H9 (cell line): ENCODE measurements at regions not wholly inside any gene's neighbourhood (a gene's known extent, or its start where the extent isn't known, plus 50 kb on each side); places are given as distances from the start of the nearest gene placed in this dataset.

Experiments
- DNase-seq: peaks from one replicate; pipeline ENCODE4 v3.0.0-alpha.2; 2017
- H2AFZ ChIP-seq: one replicate; pipeline ENCODE4 v1.6.1; 2013; ENCODE audit warnings: mild to moderate bottlenecking, low read length, control low read depth, moderate library complexity
- H2AK5ac ChIP-seq: 2 replicates; pipeline ENCODE4 v1.6.1; 2013; ENCODE audit warnings: low read length, control low read depth, mixed read lengths; ENCODE audit not compliant: insufficient read length
- H2BK120ac ChIP-seq: one replicate; pipeline ENCODE4 v1.6.1; 2013; ENCODE audit warnings: low read depth, mild to moderate bottlenecking, low read length, control low read depth, inconsistent platforms; ENCODE audit not compliant: poor library complexity, severe bottlenecking
- H2BK12ac ChIP-seq: 2 replicates; pipeline ENCODE4 v1.6.1; 2013; ENCODE audit warnings: low read length, control low read depth, mixed read lengths, low read depth; ENCODE audit not compliant: insufficient read length
- H2BK15ac ChIP-seq: 2 replicates; pipeline ENCODE4 v1.6.1; 2013; ENCODE audit warnings: low read depth, low read length, control low read depth
- H2BK20ac ChIP-seq: one replicate; pipeline ENCODE4 v1.6.1; 2013; ENCODE audit warnings: low read depth, mild to moderate bottlenecking, low read length, control low read depth, inconsistent platforms; ENCODE audit not compliant: poor library complexity, severe bottlenecking
- H2BK5ac ChIP-seq: 2 replicates; pipeline ENCODE4 v1.6.1; 2013; ENCODE audit warnings: low read length, control low read depth, mixed read lengths; ENCODE audit not compliant: insufficient read length
- H3K14ac ChIP-seq: 2 replicates; pipeline ENCODE4 v1.6.1; 2013; ENCODE audit warnings: low read length, control low read depth; ENCODE audit not compliant: insufficient read depth
- H3K18ac ChIP-seq: 2 replicates; pipeline ENCODE4 v1.6.1; 2013; ENCODE audit warnings: low read depth, mild to moderate bottlenecking, mixed read lengths, low read length, control low read depth; ENCODE audit not compliant: insufficient read length
- H3K23ac ChIP-seq: 2 replicates; pipeline ENCODE4 v1.6.1; 2013; ENCODE audit warnings: low read length, control low read depth, mixed read lengths, low read depth; ENCODE audit not compliant: insufficient read length
- H3K23me2 ChIP-seq: 2 replicates; pipeline ENCODE4 v1.6.1; 2013; ENCODE audit warnings: low read depth, mild to moderate bottlenecking, mixed read lengths, low read length, control low read depth; ENCODE audit not compliant: insufficient read length, poor library complexity, severe bottlenecking
- H3K27ac ChIP-seq: 2 replicates; pipeline ENCODE4 v1.5.1; 2013; ENCODE audit warnings: low read length, control low read depth, mixed read lengths, low read depth; ENCODE audit not compliant: insufficient read length
- H3K27me3 ChIP-seq: 2 replicates; pipeline ENCODE4 v1.6.1; 2013; ENCODE audit warnings: low read length, control low read depth, inconsistent platforms; ENCODE audit not compliant: insufficient read depth
- H3K4ac ChIP-seq: 2 replicates; pipeline ENCODE4 v1.6.1; 2013; ENCODE audit warnings: low read depth, mild to moderate bottlenecking, control low read depth, inconsistent platforms, low read length, moderate library complexity
- H3K4me1 ChIP-seq: 2 replicates; pipeline ENCODE4 v1.6.1; 2013; ENCODE audit warnings: low read length, control low read depth, inconsistent platforms; ENCODE audit not compliant: insufficient read depth
- H3K4me2 ChIP-seq: 2 replicates; pipeline ENCODE4 v1.6.1; 2013; ENCODE audit warnings: low read length, control low read depth, mixed read lengths; ENCODE audit not compliant: insufficient read length, insufficient read depth
- H3K56ac ChIP-seq: 2 replicates; pipeline ENCODE4 v1.6.1; 2013; ENCODE audit warnings: low read depth, mild to moderate bottlenecking, mixed read lengths, low read length, control low read depth; ENCODE audit not compliant: insufficient read length
- H3K79me1 ChIP-seq: 2 replicates; pipeline ENCODE4 v1.6.1; 2013; ENCODE audit warnings: low read depth, mild to moderate bottlenecking, moderate library complexity, low read length, control low read depth, inconsistent platforms; ENCODE audit not compliant: insufficient read depth, poor library complexity, severe bottlenecking
- H3K79me2 ChIP-seq: 2 replicates; pipeline ENCODE4 v1.6.1; 2013; ENCODE audit warnings: low read length, control low read depth, inconsistent platforms; ENCODE audit not compliant: insufficient read depth
- H3K9ac ChIP-seq: 2 replicates; pipeline ENCODE4 v1.6.1; 2013; ENCODE audit warnings: low read length, control low read depth, mixed read lengths; ENCODE audit not compliant: insufficient read length; ENCODE audit errors: extremely low read depth
- H3K9me3 ChIP-seq: one replicate; pipeline ENCODE4 v1.6.1; 2013; ENCODE audit warnings: low read depth, low read length, inconsistent platforms; ENCODE audit not compliant: control insufficient read depth
- H3T11ph ChIP-seq: one replicate; pipeline ENCODE4 v1.6.1; 2013; ENCODE audit warnings: mild to moderate bottlenecking, low read length, control low read depth, inconsistent platforms
- H4K20me1 ChIP-seq: one replicate; pipeline ENCODE4 v1.6.1; 2013; ENCODE audit not compliant: control insufficient read depth, insufficient read length, insufficient read depth
- H4K5ac ChIP-seq: 2 replicates; pipeline ENCODE4 v1.6.1; 2013; ENCODE audit warnings: low read depth, mild to moderate bottlenecking, mixed read lengths, low read length, control low read depth; ENCODE audit not compliant: insufficient read length
- H4K8ac ChIP-seq: replicated peaks from 2 replicates; pipeline ENCODE4 v1.6.1; 2013; ENCODE audit warnings: low read length, control low read depth, mixed read lengths, low read depth; ENCODE audit not compliant: insufficient read length
- H4K91ac ChIP-seq: 2 replicates; pipeline ENCODE4 v1.6.1; 2013; ENCODE audit warnings: low read depth, mild to moderate bottlenecking, moderate library complexity, mixed read lengths, low read length, control low read depth; ENCODE audit not compliant: insufficient read length
- H3K27ac Mint-ChIP-seq, 3 experiments: 2 replicates in 2 of 3; 3 replicates in 1 of 3; pipeline ENCODE4 v1.8.0; 2020 to 2021; ENCODE audit warnings: mixed read lengths in 3 of 3, mild to moderate bottlenecking in 1 of 3, moderate library complexity in 1 of 3
- H3K27me3 Mint-ChIP-seq: 2 replicates; pipeline ENCODE4 v1.8.0; 2021; ENCODE audit warnings: low read depth, mild to moderate bottlenecking, moderate library complexity, mixed read lengths
- H3K36me3 Mint-ChIP-seq, 3 experiments: 2 replicates in 2 of 3; 3 replicates in 1 of 3; pipeline ENCODE4 v1.8.0; 2020 to 2021; ENCODE audit warnings: low read depth in 3 of 3, mixed read lengths in 3 of 3; ENCODE audit not compliant: insufficient read depth in 1 of 3
- H3K4me1 Mint-ChIP-seq, 2 experiments: 2 replicates each; pipeline ENCODE4 v1.8.0; 2020; ENCODE audit warnings: mixed read lengths in 2 of 2
- H3K4me3 Mint-ChIP-seq, 2 experiments: 2 replicates in 1 of 2; 3 replicates in 1 of 2; pipeline ENCODE4 v1.8.0; 2020 to 2021; ENCODE audit warnings: mild to moderate bottlenecking in 2 of 2, mixed read lengths in 2 of 2, moderate library complexity in 1 of 2
- H3K9me3 Mint-ChIP-seq, 2 experiments: 2 replicates in 1 of 2; 3 replicates in 1 of 2; pipeline ENCODE4 v1.8.0; 2020; ENCODE audit warnings: mild to moderate bottlenecking in 2 of 2, mixed read lengths in 2 of 2, moderate library complexity in 1 of 2
- CTCF ChIP-seq: fragments of 200-600 bp; sonication (generic); conservative IDR thresholded peaks from 3 replicates; pipeline ENCODE4 v1.8.0; 2021; ENCODE audit warnings: antibody characterized with exemption, mild to moderate bottlenecking
- WGBS: extraction: QIAGEN DNeasy Blood & Tissue Kit; methylation state at CpG from one replicate; pipeline ENCODE4 v1.1.7; 2013; ENCODE audit warnings: missing lambda C conversion rate, low lambda C conversion rate, mixed read lengths; ENCODE audit not compliant: insufficient read length; ENCODE audit errors: extremely low coverage; 5-methylcytosine and 5-hydroxymethylcytosine counted together

GRCh38 chr13:89568746-89569145 lies 1778.7 kb upstream of the MIR17HG start:
- Histone ChIP-seq H3K56ac (no peak overlapping the region), H3K9ac (no peak overlapping the region), H2BK120ac (no peak overlapping the region), H3K27me3 (no peaks in the 10 kb centered on the region), H3K4me2 (no peak overlapping the region), H3K4me1 (no peaks in the 10 kb centered on the region), H3T11ph (no peak overlapping the region), H3K23ac (no peak overlapping the region), H3K79me1 (no peaks in the 10 kb centered on the region), H2BK15ac (no peak overlapping the region), H2BK20ac (no peak overlapping the region), H4K8ac (no peak overlapping the region), H3K4ac (no peak overlapping the region), H3K27ac (no peak overlapping the region), H4K20me1 (no peaks in the 10 kb centered on the region), H3K23me2 (no peaks in the 10 kb centered on the region), H3K9me3 (no peaks in the 10 kb centered on the region), H3K18ac (no peak overlapping the region), H4K5ac (no peak overlapping the region), H2BK12ac (no peak overlapping the region), H2AFZ (no peak overlapping the region), H2AK5ac (no peak overlapping the region), H3K14ac (no peak overlapping the region), H2BK5ac (no peak overlapping the region), H3K79me2 (no peaks in the 10 kb centered on the region), H4K91ac (no peak overlapping the region)
- TF ChIP-seq CTCF: no peak
- peaks cover 11 to 28% (median 13%) of the 10 kb centered on the region in 3 experiments for H3K36me3 Mint-ChIP-seq
- no peak overlapping the region for H3K4me3 Mint-ChIP-seq
- no peaks in the 10 kb centered on the region for H3K4me1 Mint-ChIP-seq
- H3K27ac Mint-ChIP-seq: no peak overlapping the region
- no peak for DNase-seq
- H3K9me3 Mint-ChIP-seq: peaks cover 30% of the 10 kb centered on the region in 2 experiments
- WGBS: no CpG with 5 or more reads among the region's 2 CpGs
- no peaks in the 10 kb centered on the region for H3K27me3 Mint-ChIP-seq
